Activated effector memory CD4-positive, alpha-beta T cell treated with anti-CD3 and anti-CD28 coated beads, Interleukin-2, amount 50 U/mL, for 16 hours (primary cell): ENCODE measurements at regions not wholly inside any gene's neighbourhood (a gene's known extent, or its start where the extent isn't known, plus 50 kb on each side); places are given as distances from the start of the nearest gene placed in this dataset.
"Not testable (repeated sequence)": the region's sequence is repeated elsewhere in the genome, so short reads cannot be mapped to it uniquely, and the experiment has no call there.

ENCODE experiments used
- DNase-seq: peaks from one replicate; pipeline ENCODE4 v3.0.0-alpha.2; 2020

DNA sequence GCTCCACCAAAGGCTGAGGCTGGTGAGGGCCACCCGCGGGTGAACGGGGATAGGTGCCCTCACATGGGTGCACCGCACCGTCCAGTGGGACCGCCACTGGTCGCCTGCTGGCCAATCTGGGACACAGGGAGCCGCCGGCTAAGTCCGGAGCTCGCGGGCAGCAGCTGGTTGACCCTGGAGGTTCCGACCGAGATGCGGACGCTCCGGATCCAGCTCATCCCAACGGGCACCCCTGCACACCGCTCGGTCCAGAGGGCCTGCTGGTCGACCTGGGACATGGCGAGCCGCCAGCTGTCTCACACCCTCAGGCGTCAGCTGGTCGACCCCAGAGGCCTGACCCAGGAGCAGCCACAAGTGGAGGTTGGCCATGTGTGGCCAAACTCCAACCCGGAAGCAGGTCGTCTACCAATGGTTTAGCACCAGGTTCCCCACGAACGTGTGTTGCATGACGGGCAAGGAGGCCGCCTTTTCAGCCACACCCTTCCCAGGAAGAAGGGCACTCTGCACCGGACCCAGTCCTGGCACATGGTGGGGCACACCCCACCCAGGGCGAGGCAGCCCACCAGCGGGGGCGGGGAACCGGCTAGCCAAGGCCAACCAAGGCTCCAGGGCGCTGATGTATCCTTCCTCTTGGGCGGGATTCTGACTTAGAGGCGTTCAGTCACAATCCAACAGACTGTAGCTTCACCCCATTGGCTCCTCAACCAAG lies 746.0 kb upstream of the DEFB115 start:
- DNase-seq, result no peak

DNA sequence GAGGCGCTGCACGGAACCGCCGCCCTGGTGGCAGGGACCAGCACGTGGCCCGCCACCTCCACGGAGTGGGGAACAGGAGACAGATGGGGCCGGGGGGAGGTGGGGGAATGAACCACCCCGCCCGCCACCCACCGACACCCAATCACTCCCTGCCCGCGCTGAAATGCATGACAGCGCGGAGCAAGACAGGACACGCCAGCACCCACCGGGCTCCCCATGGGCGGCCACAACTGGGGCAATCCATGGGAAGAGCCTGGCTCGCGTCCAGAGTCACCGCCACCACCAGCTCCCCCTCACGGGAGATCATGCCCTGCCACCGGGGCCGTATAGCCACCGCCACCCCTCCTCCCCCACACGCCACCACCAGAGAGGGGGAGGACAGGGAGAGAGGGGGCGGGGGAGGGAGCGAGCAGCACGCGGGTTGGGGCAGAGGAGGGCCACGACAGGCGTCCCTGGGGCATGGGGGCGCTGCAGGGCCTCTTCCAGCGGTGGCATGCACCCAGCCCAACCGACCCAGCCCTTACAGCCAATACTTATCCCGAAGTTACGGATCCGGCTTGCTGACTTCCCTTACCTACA lies 744.3 kb upstream of the DEFB115 start:
- no peak for DNase-seq

DNA sequence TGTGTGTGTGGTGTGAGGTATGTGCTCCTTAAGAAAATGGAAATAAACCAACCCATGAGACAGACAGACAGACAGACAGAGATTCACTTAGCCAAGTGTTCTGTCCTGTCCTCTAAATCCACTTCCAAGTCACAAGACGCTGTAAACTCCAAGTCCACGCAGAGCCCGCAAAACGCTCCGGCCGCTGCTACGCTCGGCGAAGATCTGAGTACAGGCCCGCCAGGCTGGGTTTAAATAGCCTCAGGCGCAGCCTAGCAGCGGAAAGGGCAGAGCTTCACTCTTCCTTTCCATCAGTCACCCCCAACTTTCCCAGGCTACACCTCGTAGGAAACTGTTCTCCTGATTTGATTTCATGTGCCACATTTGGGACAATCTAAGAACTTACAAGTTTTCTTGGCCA lies 741.5 kb upstream of the DEFB115 start:
- DNase-seq, result not testable (repeated sequence)

DNA sequence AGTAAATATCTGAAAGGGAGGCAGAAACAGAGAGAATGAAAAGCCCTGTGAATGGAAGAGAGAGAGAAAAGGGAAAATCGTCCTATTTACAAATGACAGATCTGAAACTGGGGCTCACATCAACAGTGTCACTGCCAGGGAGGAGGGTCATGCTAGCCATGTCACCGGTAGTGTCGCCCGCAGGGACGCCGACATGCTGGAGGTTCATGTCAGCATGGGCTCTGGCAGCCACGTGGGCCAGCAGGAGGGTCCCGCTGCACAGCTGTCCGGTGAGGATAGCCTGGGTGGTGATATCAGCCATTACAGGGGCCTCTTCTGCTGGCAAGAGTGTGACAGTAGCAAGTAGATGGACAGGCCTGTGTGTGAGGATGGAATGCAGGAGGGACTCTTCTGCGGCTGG lies 738.6 kb upstream of the DEFB115 start:
- not testable (repeated sequence) for DNase-seq

DNA sequence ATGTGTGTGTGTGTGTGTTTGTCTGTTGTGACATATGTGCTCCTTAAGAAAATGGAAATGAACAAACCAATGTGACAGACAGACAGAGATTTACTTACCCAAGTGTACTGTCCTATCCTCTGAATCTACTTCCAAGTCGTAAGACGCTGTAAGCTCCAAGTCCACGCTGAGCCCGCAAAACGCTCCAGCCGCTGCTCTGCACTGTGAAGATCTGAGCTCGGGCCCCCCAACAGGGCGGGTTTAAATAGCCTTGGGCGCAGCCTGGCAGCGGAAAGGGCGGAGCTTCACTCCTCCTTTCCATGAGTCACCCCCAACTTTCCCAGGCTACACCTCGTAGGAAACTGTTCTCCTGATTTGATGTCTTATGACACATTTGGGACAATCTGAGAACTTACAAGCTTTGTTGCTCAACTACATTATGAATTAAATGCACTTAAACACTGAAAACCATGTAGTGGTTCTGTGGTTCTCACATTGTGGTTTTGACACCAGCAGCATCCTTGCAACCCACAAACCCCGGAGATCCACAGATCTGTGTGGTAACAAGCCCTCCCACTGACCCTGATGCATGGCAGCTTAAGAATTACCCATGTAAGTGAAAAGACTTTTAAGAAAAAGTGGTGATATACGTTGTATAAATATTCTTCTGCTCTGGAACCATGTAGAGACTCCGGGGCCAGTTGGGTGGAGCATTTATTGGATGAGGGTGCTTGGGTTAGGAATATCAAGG lies 735.6 kb upstream of the DEFB115 start:
- DNase-seq, result not testable (repeated sequence)

DNA sequence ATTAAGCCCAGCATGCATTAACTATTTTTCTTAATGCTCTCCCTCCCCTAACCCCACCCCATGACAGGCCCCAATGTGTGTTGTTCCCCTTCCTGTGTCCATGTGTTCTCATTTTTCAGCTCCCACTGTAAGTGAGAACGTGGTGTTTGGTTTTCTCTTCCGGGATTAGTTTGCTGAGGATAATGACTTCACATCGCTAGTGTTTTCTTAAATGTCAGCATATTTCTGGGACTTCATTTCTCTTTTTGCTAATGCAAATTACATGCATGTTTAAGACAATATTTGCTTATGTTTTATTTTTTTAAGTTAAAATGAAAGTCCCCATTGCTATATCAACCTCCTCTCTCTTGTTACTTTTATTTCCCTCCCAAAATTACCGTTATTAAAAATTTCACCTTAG lies 733.3 kb upstream of the DEFB115 start:
- DNase-seq, result not testable (repeated sequence)

DNA sequence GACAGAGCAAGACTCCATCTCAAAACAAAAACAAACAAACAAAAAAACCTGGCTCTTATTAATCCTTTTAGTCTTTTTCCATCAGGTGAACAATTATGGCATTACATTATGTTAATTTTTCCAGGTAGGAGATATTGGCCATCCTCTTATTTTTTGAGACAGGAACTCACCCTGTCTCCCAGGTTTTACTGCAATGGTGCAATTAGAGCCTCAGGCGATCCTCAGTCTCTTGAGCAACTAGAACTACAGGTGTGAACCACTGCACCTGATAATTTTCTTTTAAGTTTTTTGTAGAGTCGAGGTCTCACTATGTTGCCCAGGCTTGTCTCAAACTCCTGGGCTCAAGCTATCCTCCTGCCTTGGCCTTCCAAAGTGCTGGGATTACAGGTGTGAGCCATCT lies 732.7 kb upstream of the DEFB115 start:
- DNase-seq, result not testable (repeated sequence)

DNA sequence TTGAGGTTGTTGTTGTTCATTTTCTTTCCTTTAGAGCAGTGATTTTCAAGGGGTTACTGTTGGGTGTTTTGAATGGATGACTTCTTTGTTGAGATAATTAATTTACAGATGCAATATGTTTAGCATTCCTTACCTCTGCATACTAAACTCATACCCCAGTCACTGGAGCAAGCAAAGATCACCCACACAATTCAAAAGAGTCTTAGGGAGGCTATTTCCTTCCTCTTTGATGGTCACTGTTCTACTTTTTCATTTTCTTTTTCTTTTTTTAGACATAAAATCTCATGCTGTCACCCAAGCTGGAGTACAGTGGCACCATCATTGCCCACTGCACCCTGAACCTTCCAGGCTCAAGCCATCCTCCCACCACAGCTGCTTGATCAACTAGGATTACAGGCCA lies 723.8 kb upstream of the DEFB115 start:
- not testable (repeated sequence) for DNase-seq

DNA sequence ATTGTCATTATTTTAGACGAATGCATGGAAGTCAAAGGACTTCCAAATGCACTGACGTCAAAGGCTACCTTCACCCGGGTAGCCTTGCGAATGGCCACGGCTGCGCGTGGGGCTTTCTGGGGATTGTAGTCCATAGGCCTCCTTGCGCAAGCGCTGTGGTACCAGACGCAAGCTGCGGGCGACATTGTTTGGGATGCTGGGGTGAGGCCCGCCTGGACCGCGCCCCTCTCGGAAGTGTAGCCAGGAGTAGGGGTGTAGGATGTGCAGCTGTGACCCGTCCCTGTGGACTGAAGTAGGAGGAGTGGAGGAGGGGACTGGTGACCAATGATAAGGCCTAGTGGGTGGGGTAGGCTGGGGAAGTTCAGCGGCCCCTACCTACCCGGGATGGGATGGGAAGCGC lies 720.0 kb upstream of the DEFB115 start:
- not testable (repeated sequence) for DNase-seq

DNA sequence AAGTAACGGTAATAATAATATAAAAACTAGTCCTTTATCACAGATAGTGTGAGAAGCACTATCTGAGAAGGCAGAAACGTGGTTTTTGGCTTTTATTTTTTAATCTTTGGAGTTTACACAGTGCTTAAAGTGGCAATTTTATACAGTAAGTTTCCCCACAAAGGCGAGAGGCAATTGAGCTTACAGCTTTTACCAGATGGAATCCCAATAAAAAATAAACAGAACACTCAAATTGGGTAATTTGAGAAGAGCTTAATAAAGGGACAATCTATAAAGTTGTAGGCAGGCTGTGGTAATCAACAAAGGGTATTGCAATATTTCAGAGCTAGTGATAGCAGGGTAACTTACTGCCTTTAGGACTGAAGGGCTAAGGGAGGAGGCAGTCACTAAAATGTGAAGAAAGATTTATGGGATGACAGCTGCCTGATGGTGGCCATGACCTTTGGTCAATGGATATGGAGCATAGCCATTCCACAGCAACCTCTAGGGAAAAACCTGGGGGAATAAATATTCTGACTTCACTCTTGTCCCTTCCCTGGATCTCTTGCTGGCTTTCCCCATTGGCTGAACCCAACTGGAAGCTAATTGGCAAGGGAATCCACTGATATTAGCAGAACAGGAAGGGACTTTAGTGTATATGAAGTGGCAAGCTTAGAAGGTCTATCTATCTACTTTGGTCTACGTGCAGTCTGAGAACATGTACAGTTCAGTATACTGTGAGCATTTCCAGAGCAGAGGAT lies 717.0 kb upstream of the DEFB115 start:
- DNase-seq, result not testable (repeated sequence)

DNA sequence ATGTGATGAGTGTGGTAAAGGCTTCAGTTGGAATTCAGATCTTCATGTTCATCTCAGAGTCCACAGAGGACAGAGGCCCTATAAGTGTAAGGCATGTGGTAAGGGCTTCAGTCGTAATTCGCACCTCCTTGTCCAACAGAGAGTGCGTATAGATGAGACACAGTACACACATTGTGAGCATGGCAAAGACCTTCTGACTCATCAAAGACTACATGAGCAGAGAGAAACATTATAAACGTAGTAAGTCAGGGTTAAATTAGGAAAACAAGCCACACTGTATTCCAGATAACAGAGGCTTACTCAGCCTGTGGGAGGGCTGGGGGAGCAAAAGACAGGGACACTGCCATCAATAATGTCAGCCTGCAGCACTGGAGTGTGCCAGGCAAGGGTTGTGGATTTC lies 706.2 kb upstream of the DEFB115 start:
- not testable (repeated sequence) for DNase-seq

DNA sequence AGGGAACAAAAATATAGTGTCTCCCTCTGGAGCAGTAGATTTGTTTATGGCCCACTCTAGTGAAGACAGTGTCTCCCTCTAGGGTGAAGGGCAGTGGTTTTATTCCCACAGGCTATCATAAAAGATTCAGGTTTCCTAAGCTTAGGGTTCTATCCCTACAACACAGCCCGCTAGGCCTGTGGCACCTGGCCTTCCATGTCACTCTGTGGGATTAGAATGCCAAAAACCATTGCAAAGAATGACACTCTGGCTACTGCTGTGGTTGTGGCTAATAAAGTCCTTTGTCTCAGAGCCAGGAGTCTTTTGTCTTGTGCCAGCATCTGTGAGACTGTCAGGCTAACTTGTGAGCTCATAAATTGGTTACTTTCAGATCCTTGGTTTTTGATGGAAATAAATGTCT lies 700.7 kb upstream of the DEFB115 start:
- DNase-seq, result not testable (repeated sequence)

DNA sequence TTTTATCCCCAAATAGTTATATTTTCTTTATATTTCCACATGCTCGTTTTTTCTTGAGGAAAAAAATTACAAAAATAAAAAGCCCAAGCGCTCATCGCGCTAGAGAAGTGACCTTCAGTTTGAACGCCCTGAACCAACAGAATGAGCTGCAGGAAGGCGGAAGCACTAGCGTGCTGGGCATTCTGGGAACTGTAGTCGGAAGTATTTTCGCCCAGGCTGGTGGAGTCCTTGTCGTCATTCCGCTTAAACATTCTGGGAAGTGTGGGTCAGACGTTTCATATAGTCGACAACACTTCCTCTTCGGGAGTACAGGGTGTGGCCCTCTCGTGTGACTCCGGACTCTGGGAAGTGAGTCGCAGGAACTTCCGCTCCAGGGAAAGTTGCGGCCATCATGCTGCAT lies 692.4 kb upstream of the DEFB115 start:
- not testable (repeated sequence) for DNase-seq

DNA sequence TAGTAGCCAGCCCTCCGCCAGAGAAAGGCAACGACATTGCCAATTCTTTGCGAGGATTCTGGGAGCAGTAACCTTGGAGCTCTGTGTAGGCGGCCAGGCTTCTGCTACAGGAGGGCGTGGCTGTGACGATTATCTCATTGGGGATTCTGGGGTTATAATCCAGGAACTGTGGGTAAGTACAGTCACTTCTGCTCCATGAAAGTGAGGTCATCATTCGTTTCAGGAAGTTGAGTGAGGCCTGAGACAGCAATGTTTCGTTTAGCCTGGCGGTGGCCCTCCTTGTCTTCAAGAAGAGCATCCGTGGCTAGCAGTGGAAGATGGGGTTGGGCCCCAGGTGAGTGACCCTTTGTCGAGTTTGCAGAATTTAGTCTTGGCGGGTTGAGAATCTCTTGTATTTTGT lies 687.6 kb upstream of the DEFB115 start:
- not testable (repeated sequence) for DNase-seq

DNA sequence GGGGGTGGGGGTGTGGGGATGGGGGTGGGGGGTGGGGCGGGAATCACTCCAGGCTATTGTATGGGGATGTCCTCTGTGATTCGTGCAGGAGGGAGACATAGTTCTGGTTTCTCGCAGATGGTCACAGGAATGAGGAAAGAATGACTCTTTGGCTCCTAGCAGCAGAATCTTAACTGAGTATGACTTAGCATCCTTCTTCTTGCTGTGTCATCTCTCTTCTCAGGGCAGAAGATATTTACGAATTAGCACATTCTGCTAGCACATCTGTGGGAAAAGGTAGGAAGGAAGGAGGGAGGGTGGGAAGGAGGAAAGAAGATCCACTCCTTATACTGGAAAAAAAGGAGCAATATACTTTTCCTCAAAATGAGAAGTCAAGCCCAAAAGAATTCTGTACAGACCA lies 686.8 kb upstream of the DEFB115 start:
- not testable (repeated sequence) for DNase-seq

DNA sequence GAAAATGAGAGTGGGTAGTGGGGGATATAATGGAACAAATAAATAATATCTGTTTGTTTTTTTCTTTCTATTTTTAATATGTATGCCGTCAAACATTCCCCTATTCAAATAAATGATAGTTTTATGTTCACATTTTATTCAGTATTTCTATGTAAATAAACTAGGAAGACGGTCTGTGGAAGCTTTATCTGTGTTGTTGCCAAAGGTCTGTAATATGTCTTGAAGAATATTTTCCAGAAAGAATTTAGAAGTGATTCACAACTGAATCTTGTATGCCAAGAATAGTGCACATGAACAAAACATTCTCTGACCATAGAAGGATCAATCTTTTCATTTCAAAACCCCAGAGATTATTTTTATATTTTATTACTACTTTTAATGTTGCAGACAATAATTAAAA lies 683.1 kb upstream of the DEFB115 start:
- not testable (repeated sequence) for DNase-seq

DNA sequence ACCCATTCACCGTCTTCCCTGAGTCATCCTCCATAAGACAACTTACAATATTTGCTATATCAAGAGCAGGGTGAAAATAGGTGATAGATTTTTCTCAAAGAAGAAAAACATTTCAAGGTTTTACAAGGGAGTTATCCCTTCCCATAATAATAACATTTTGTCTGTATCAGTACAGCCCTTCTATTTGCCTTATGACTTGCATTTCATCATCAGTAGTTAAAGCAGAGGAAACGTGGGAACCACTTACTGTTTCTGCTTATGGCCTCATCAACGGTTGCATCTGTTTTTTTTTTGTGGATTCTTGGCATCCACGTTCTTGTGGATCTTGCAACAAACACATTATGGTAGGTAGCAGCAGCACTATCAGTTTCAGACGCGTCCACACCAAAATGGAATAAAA lies 678.4 kb upstream of the DEFB115 start:
- DNase-seq, result not testable (repeated sequence)

DNA sequence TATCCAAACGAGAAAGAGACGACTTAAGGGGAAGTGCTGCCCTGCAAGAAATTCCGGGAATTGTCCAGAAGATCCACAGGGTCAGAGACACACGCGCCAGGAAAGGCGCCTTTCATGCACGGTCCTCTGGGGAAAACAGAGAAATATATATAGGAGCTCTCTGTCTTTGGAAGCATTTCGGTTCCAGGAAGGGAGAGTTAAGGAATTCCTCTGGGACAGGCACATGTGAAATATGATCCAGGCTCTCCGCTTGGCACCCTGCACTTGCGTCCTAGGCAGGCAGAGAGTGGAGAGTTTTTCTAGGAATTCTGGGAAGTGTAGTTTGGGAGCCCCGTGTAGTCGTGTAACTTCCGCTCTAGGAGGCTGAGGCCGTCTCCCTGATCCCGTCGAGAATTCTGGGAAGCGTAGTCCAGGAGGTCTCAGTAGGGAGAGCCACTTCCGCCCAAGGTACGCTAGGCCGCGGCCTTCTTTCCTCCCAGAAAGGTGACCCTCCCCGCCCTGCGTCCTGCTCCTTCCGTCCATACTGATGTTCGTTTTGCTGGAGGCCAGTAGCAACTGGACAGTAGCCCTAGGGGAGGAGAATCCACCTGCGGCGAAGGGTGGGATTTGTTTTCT lies 677.5 kb upstream of the DEFB115 start:
- DNase-seq, result not testable (repeated sequence)

DNA sequence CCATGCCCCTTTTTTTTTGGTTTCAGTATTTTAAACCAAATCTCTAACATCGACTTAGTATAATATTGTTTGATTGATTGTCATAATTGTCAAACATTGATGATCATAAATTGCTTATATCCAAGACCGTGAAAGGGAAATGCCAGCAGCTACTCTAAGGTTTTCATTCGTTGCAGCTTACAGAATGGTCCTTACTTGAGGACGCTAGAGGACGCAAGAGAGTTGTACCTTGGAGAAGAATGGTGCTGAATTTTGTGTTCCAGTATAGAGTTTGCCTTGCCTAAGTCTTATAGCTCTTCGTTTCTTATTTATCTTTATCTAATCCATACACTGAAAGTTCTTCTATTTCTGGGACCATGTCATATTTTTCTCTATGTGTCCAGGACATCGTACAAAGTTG lies 675.6 kb upstream of the DEFB115 start:
- DNase-seq, result not testable (repeated sequence)

DNA sequence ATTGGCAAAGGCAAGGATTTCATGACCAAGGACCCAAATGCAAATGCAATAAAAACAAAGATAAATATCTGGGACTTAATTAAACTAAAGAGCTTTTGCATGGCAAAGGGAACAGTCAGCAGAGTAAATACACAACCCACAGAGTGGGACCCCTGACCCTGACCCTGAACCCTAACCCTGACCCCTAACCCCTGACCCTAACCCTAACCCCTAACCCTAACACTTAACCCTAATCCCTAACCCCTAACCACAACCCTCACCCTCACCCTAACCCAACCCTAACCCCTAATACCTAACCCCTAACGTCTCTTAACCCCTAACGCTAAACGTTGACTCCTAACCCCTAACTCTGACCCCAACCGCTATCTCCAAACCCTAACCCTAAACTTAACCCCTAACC lies 673.1 kb upstream of the DEFB115 start:
- DNase-seq, result not testable (repeated sequence)

DNA sequence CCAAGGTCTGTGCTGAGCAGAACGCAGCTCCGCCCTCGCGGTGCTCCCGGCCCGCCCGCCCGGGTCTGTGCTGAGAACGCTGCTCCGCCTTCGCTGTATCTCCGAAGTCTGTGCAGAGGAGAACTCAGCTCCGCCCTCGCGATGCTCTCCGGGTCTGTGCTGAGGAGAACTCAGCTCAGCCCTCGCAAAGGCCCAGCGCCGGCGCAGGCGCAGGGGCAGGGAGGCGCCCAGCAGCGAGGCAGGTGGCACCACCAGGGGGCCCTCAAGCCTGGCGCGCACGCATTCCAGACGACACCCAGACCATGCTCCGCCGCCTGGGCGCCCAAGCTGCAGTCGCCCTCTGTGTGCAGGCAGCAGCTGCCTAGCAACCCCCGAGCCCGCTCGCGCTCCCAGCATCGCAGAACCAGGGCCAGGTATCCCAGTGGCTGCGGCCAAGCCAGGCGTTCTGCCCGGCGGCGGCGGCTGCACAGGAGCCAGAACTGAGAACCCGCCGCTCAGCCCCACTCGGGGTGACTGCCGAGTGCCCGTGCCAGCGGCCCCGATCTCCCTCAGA lies 672.1 kb upstream of the DEFB115 start:
- DNase-seq, result not testable (repeated sequence)

DNA sequence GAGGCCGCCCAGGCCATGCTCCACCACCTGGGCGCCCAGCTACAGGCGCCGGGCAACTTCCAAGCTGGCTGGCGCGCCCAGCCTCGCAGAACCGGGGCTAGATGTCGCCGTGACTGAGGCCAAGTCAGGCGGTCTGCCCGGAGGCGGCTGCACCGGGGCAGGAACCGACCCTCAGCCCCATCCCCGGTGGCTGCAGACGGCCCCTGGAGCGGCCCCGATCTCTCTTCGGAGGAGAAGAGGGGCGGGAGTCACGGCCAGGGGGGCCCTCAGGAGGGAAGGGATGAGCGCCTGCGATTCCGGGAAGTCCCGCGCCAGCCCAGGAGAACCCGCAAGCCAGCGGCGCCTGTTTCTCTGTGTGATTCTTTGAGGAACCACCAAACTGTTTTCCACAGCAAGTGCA lies 671.3 kb upstream of the DEFB115 start:
- not testable (repeated sequence) for DNase-seq

DNA sequence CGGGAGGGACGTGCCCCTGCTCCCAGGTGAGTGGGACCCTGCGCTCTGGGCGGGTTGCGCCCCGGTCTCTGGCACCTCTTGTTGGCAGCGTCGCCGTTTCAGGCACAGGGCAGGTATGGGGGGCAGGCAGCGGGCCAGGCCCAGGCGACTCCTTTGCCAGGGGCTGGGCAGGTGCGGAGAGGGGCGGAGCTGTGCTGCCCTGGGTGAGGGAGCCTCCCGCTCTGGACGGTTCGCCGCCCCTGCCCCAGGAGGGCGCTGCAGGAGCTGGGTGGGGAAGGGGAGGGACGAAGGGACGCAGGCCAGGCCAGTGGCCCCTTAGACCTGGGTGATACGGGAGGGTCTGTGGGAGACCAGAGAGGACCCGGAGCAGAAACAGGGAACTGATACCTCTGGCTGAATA lies 663.9 kb upstream of the DEFB115 start:
- DNase-seq, result no peak
